Esophagus muscularis mucosa (tissue), 4 donors: ENCODE measurements at regions not wholly inside any gene's neighbourhood (a gene's known extent, or its start where the extent isn't known, plus 50 kb on each side); places are given as distances from the start of the nearest gene placed in this dataset.

Source experiments
- DNase-seq: peaks from one replicate; pipeline ENCODE4 v3.0.0-alpha.2; 2017; ENCODE audit errors: extremely low spot score
- H3K27ac ChIP-seq, 4 donors: fragments of 200-600 bp; sonication (generic); replicated peaks in 1 of 4; 1 replicate in 3 of 4; 2 replicates in 1 of 4; pipeline ENCODE4 v1.5.1; 2016 to 2019; ENCODE audit warnings: mild to moderate bottlenecking in 1 of 4
- H3K27me3 ChIP-seq, 4 donors: fragments of 200-600 bp; sonication (generic); one replicate each; pipeline versions ENCODE4 v1.5.1 to v1.6.0; 2016 to 2019
- H3K36me3 ChIP-seq, 4 donors: fragments of 200-600 bp; sonication (generic); one replicate each; pipeline ENCODE4 v1.5.1; 2016 to 2019
- H3K4me1 ChIP-seq, 4 donors: fragments of 200-600 bp; sonication (generic); one replicate each; pipeline ENCODE4 v1.5.1; 2016 to 2019
- H3K4me3 ChIP-seq, 4 donors: fragments of 200-600 bp; sonication (generic); 1 replicate in 2 of 4; 2 replicates in 2 of 4; pipeline ENCODE4 v1.5.1; 2016 to 2019; ENCODE audit warnings: mild to moderate bottlenecking in 4 of 4, moderate library complexity in 1 of 4
- H3K9me3 ChIP-seq, 4 donors: fragments of 200-600 bp; sonication (generic); 1 replicate in 3 of 4; 2 replicates in 1 of 4; pipeline ENCODE4 v1.5.1; 2016 to 2019
- CTCF ChIP-seq, 3 experiments: fragments of 200-600 bp in 2 of 3; fragments of 450-650 bp in 1 of 3; sonication (generic) in 2 of 3; IDR thresholded peaks; one replicate each; pipeline ENCODE4 v1.5.1; 2017 to 2019; ENCODE audit warnings: antibody characterized with exemption in 3 of 3, mild to moderate bottlenecking in 2 of 3, moderate library complexity in 1 of 3
- EP300 ChIP-seq: sonication (generic); formaldehyde crosslinking; IDR thresholded peaks from one replicate; pipeline ENCODE4 v1.6.1; 2017; ENCODE audit warnings: antibody characterized with exemption
- POLR2A ChIP-seq: fragments of 450-650 bp; IDR thresholded peaks from one replicate; pipeline ENCODE4 v1.6.1; 2017; ENCODE audit warnings: antibody characterized with exemption, moderate library complexity, mild to moderate bottlenecking, low read depth
- POLR2AphosphoS5 ChIP-seq, 2 donors: sonication (generic); formaldehyde crosslinking; IDR thresholded peaks; one replicate each; pipeline ENCODE4 v1.6.1; 2017; ENCODE audit warnings: antibody characterized with exemption in 2 of 2
- WGBS: methylation state at CpG from one replicate; pipeline ENCODE4 v1.1.5; 2018; 5-methylcytosine and 5-hydroxymethylcytosine counted together
- intact Hi-C: fragments of 100-400 bp; cut with DNase I; formaldehyde crosslinking; loops from one replicate; pipeline ENCODE4 v1.15.1; 2023

- H3K27ac ChIP-seq, result no peak overlapping the region
- DNase-seq, result no peak
- H3K27me3 ChIP-seq, result no peaks in the 10 kb centered on the region
- WGBS, result 92% methylated on average over 2 of the region's 2 CpGs
- H3K4me3 ChIP-seq, result no peak overlapping the region
- intact Hi-C loops, result no loop called here
- no peaks in the 10 kb centered on the region for H3K36me3 ChIP-seq
- H3K9me3 ChIP-seq, result no peaks in the 10 kb centered on the region
- no peak for TF ChIP-seq EP300
- TF ChIP-seq POLR2A, result no peak
- TF ChIP-seq POLR2AphosphoS5 (IDR thresholded peaks at IDR 0.05), result no peak
- no peak for TF ChIP-seq CTCF (IDR thresholded peaks at IDR 0.05)
- no peaks in the 10 kb centered on the region for H3K4me1 ChIP-seq
Measured at GRCh38 chr5:146940295-146940694, 61.7 kb upstream of the PPP2R2B start.

- TF ChIP-seq POLR2A (no peak), EP300 (no peak), POLR2AphosphoS5 (IDR thresholded peaks at IDR 0.05) (no peak), CTCF (IDR thresholded peaks at IDR 0.05) (no peak)
Measured at GRCh38 chr5:146944019-146944418, 65.5 kb upstream of the PPP2R2B start.

GRCh38 chr5:146944764-146945616, 66.4 kb upstream of the PPP2R2B start:
- no peaks in the 10 kb centered on the region for H3K36me3 ChIP-seq
- intact Hi-C loops, result no loop called here
- no peaks in the 10 kb centered on the region for H3K27me3 ChIP-seq
- DNase-seq, result no peak
- no peaks in the 10 kb centered on the region for H3K9me3 ChIP-seq
- no peak for TF ChIP-seq CTCF (IDR thresholded peaks at IDR 0.05)
- TF ChIP-seq POLR2AphosphoS5 (IDR thresholded peaks at IDR 0.05), result no peak
- TF ChIP-seq EP300, result no peak
- no peak for TF ChIP-seq POLR2A
- no peak overlapping the region for H3K4me3 ChIP-seq
- no peak overlapping the region for H3K27ac ChIP-seq
- 69% methylated on average over 4 of the region's 4 CpGs for WGBS
- H3K4me1 ChIP-seq, result no peaks in the 10 kb centered on the region

More at GRCh38 chr5:146944019-146944418, 65.5 kb upstream of the PPP2R2B start:
- 97% methylated on average over 3 of the region's 3 CpGs for WGBS
- intact Hi-C loops, result no loop called here
- Histone ChIP-seq H3K27me3 (no peaks in the 10 kb centered on the region), H3K4me1 (no peaks in the 10 kb centered on the region), H3K9me3 (no peaks in the 10 kb centered on the region), H3K27ac (no peak overlapping the region), H3K4me3 (no peak overlapping the region), H3K36me3 (no peaks in the 10 kb centered on the region)
- DNase-seq, result no peak

- Histone ChIP-seq H3K4me1 (no peaks in the 10 kb centered on the region), H3K4me3 (no peak overlapping the region), H3K27ac (no peak overlapping the region), H3K27me3 (no peaks in the 10 kb centered on the region), H3K36me3 (no peaks in the 10 kb centered on the region), H3K9me3 (no peaks in the 10 kb centered on the region)
- intact Hi-C loops, result no loop called here
- TF ChIP-seq POLR2AphosphoS5 (IDR thresholded peaks at IDR 0.05) (no peak), POLR2A (no peak), EP300 (no peak), CTCF (IDR thresholded peaks at IDR 0.05) (no peak)
- no peak for DNase-seq
- 37% methylated on average over 5 of the region's 5 CpGs for WGBS
Measured at GRCh38 chr5:146945617-146946084, 67.1 kb upstream of the PPP2R2B start.
